ENCODE measurements at regions not wholly inside any gene's neighbourhood (a gene's known extent, or its start where the extent isn't known, plus 50 kb on each side); places are given as distances from the start of the nearest gene placed in this dataset.

- DNase-seq (ENCODE audit: low read depth, low spot score): no peak
- no peaks in the 10 kb centered on the region for H3K27me3 ChIP-seq (ENCODE audit: insufficient read depth, insufficient read length)
- H3K4me3 ChIP-seq (ENCODE audit: insufficient read length, low read depth): no peak overlapping the region
- no peak for TF ChIP-seq SUZ12 (IDR thresholded peaks at IDR 0.05; ENCODE audit: extremely low read depth, insufficient read depth, insufficient read length)
- no peak for TF ChIP-seq YY1 (IDR thresholded peaks at IDR 0.05; ENCODE audit: insufficient read depth, insufficient read length)
- TF ChIP-seq ZNF274 (IDR thresholded peaks at IDR 0.05; ENCODE audit: low read depth, low read length): no peak
- no peaks in the 10 kb centered on the region for H3K36me3 ChIP-seq (ENCODE audit: insufficient read depth, insufficient read length, low read length)
- H3K9ac ChIP-seq (ENCODE audit: insufficient read length, low read depth): no peak overlapping the region
- no peaks in the 10 kb centered on the region for H3K9me3 ChIP-seq (ENCODE audit: insufficient read depth, low read length)
- H3K4me1 ChIP-seq (ENCODE audit: insufficient read depth, insufficient read length): no peaks in the 10 kb centered on the region
Observed at GRCh38 chr5:89246864-89247263, 363.9 kb upstream of the MEF2C start.

- Histone ChIP-seq H3K4me3 (ENCODE audit: insufficient read length, low read depth) (no peak overlapping the region), H3K4me1 (ENCODE audit: insufficient read depth, insufficient read length) (no peaks in the 10 kb centered on the region), H3K9me3 (ENCODE audit: insufficient read depth, low read length) (no peaks in the 10 kb centered on the region), H3K27me3 (ENCODE audit: insufficient read depth, insufficient read length) (no peaks in the 10 kb centered on the region), H3K9ac (ENCODE audit: insufficient read length, low read depth) (no peak overlapping the region), H3K36me3 (ENCODE audit: insufficient read depth, insufficient read length, low read length) (no peaks in the 10 kb centered on the region)
- TF ChIP-seq YY1 (IDR thresholded peaks at IDR 0.05; ENCODE audit: insufficient read depth, insufficient read length): no peak
- TF ChIP-seq ZNF274 (IDR thresholded peaks at IDR 0.05; ENCODE audit: low read depth, low read length): no peak
- no peak for TF ChIP-seq SUZ12 (IDR thresholded peaks at IDR 0.05; ENCODE audit: extremely low read depth, insufficient read depth, insufficient read length)
- DNase-seq (ENCODE audit: low read depth, low spot score): no peak
Observed at GRCh38 chr5:89246252-89246651, 363.3 kb upstream of the MEF2C start.

GRCh38 chr5:89243611-89244010, 360.6 kb upstream of the MEF2C start:
- Histone ChIP-seq H3K4me3 (ENCODE audit: insufficient read length, low read depth) (no peak overlapping the region), H3K27me3 (ENCODE audit: insufficient read depth, insufficient read length) (no peaks in the 10 kb centered on the region), H3K9ac (ENCODE audit: insufficient read length, low read depth) (no peak overlapping the region), H3K9me3 (ENCODE audit: insufficient read depth, low read length) (no peaks in the 10 kb centered on the region), H3K4me1 (ENCODE audit: insufficient read depth, insufficient read length) (no peaks in the 10 kb centered on the region), H3K36me3 (ENCODE audit: insufficient read depth, insufficient read length, low read length) (no peaks in the 10 kb centered on the region)
- no peak for DNase-seq (ENCODE audit: low read depth, low spot score)
- TF ChIP-seq YY1 (IDR thresholded peaks at IDR 0.05; ENCODE audit: insufficient read depth, insufficient read length) (no peak), SUZ12 (IDR thresholded peaks at IDR 0.05; ENCODE audit: extremely low read depth, insufficient read depth, insufficient read length) (no peak), ZNF274 (IDR thresholded peaks at IDR 0.05; ENCODE audit: low read depth, low read length) (no peak)

GRCh38 chr5:89241186-89241585, 358.2 kb upstream of the MEF2C start:
- no peaks in the 10 kb centered on the region for H3K9me3 ChIP-seq (ENCODE audit: insufficient read depth, low read length)
- no peaks in the 10 kb centered on the region for H3K36me3 ChIP-seq (ENCODE audit: insufficient read depth, insufficient read length, low read length)
- no peak overlapping the region for H3K4me3 ChIP-seq (ENCODE audit: insufficient read length, low read depth)
- TF ChIP-seq SUZ12 (IDR thresholded peaks at IDR 0.05; ENCODE audit: extremely low read depth, insufficient read depth, insufficient read length) (no peak), ZNF274 (IDR thresholded peaks at IDR 0.05; ENCODE audit: low read depth, low read length) (no peak), YY1 (IDR thresholded peaks at IDR 0.05; ENCODE audit: insufficient read depth, insufficient read length) (no peak)
- H3K27me3 ChIP-seq (ENCODE audit: insufficient read depth, insufficient read length): no peaks in the 10 kb centered on the region
- no peak for DNase-seq (ENCODE audit: low read depth, low spot score)
- no peak overlapping the region for H3K9ac ChIP-seq (ENCODE audit: insufficient read length, low read depth)
- no peaks in the 10 kb centered on the region for H3K4me1 ChIP-seq (ENCODE audit: insufficient read depth, insufficient read length)

GRCh38 chr5:89236900-89237299, 353.9 kb upstream of the MEF2C start:
- Histone ChIP-seq H3K36me3 (ENCODE audit: insufficient read depth, insufficient read length, low read length) (no peaks in the 10 kb centered on the region), H3K4me1 (ENCODE audit: insufficient read depth, insufficient read length) (no peaks in the 10 kb centered on the region), H3K9ac (ENCODE audit: insufficient read length, low read depth) (no peak overlapping the region), H3K4me3 (ENCODE audit: insufficient read length, low read depth) (no peak overlapping the region), H3K9me3 (ENCODE audit: insufficient read depth, low read length) (no peaks in the 10 kb centered on the region), H3K27me3 (ENCODE audit: insufficient read depth, insufficient read length) (no peaks in the 10 kb centered on the region)
- TF ChIP-seq SUZ12 (IDR thresholded peaks at IDR 0.05; ENCODE audit: extremely low read depth, insufficient read depth, insufficient read length) (no peak), YY1 (IDR thresholded peaks at IDR 0.05; ENCODE audit: insufficient read depth, insufficient read length) (no peak), ZNF274 (IDR thresholded peaks at IDR 0.05; ENCODE audit: low read depth, low read length) (no peak)
- no peak for DNase-seq (ENCODE audit: low read depth, low spot score)

GRCh38 chr5:89233462-89233861, 350.5 kb upstream of the MEF2C start:
- no peak overlapping the region for H3K4me3 ChIP-seq (ENCODE audit: insufficient read length, low read depth)
- no peaks in the 10 kb centered on the region for H3K9me3 ChIP-seq (ENCODE audit: insufficient read depth, low read length)
- no peaks in the 10 kb centered on the region for H3K36me3 ChIP-seq (ENCODE audit: insufficient read depth, insufficient read length, low read length)
- no peaks in the 10 kb centered on the region for H3K27me3 ChIP-seq (ENCODE audit: insufficient read depth, insufficient read length)
- DNase-seq (ENCODE audit: low read depth, low spot score): no peak
- no peak for TF ChIP-seq YY1 (IDR thresholded peaks at IDR 0.05; ENCODE audit: insufficient read depth, insufficient read length)
- TF ChIP-seq ZNF274 (IDR thresholded peaks at IDR 0.05; ENCODE audit: low read depth, low read length): no peak
- TF ChIP-seq SUZ12 (IDR thresholded peaks at IDR 0.05; ENCODE audit: extremely low read depth, insufficient read depth, insufficient read length): no peak
- no peaks in the 10 kb centered on the region for H3K4me1 ChIP-seq (ENCODE audit: insufficient read depth, insufficient read length)
- no peak overlapping the region for H3K9ac ChIP-seq (ENCODE audit: insufficient read length, low read depth)

- H3K9ac ChIP-seq (ENCODE audit: insufficient read length, low read depth): no peak overlapping the region
- H3K4me1 ChIP-seq (ENCODE audit: insufficient read depth, insufficient read length): no peaks in the 10 kb centered on the region
- TF ChIP-seq ZNF274 (IDR thresholded peaks at IDR 0.05; ENCODE audit: low read depth, low read length): no peak
- no peak for TF ChIP-seq SUZ12 (IDR thresholded peaks at IDR 0.05; ENCODE audit: extremely low read depth, insufficient read depth, insufficient read length)
- no peak for TF ChIP-seq YY1 (IDR thresholded peaks at IDR 0.05; ENCODE audit: insufficient read depth, insufficient read length)
- no peaks in the 10 kb centered on the region for H3K27me3 ChIP-seq (ENCODE audit: insufficient read depth, insufficient read length)
- H3K4me3 ChIP-seq (ENCODE audit: insufficient read length, low read depth): no peak overlapping the region
- no peak for DNase-seq (ENCODE audit: low read depth, low spot score)
- no peaks in the 10 kb centered on the region for H3K9me3 ChIP-seq (ENCODE audit: insufficient read depth, low read length)
- no peaks in the 10 kb centered on the region for H3K36me3 ChIP-seq (ENCODE audit: insufficient read depth, insufficient read length, low read length)
Observed at GRCh38 chr5:89232139-89232603, 349.2 kb upstream of the MEF2C start.

All from NT2/D1 (cell line).